Urinary bladder (tissue), 3 donors: ENCODE measurements at regions not wholly inside any gene's neighbourhood (a gene's known extent, or its start where the extent isn't known, plus 50 kb on each side); places are given as distances from the start of the nearest gene placed in this dataset.

Experiments used
- DNase-seq: peaks from one replicate; pipeline ENCODE4 v3.0.0-alpha.2; 2015; ENCODE audit errors: extremely low spot score
- H3K27ac ChIP-seq: one replicate; pipeline ENCODE4 v1.5.1; 2013; ENCODE audit warnings: low read depth, mild to moderate bottlenecking, moderate library complexity
- H3K36me3 ChIP-seq: one replicate; pipeline ENCODE4 v1.6.1; 2013; ENCODE audit warnings: mild to moderate bottlenecking, moderate library complexity; ENCODE audit not compliant: insufficient read depth
- H3K4me1 ChIP-seq: one replicate; pipeline ENCODE4 v1.6.1; 2013; ENCODE audit warnings: mild to moderate bottlenecking, moderate library complexity; ENCODE audit not compliant: insufficient read depth
- H3K4me3 ChIP-seq: one replicate; pipeline ENCODE4 v1.5.1; 2013; ENCODE audit warnings: low read depth, low read length
- WGBS: extraction: QIAGEN DNeasy Blood & Tissue Kit; methylation state at CpG from one replicate; pipeline ENCODE4 v1.1.7; 2013; 5-methylcytosine and 5-hydroxymethylcytosine counted together
- donor health status: healthy with polysubstance abuse.
- donor health status: healthy.

DNA sequence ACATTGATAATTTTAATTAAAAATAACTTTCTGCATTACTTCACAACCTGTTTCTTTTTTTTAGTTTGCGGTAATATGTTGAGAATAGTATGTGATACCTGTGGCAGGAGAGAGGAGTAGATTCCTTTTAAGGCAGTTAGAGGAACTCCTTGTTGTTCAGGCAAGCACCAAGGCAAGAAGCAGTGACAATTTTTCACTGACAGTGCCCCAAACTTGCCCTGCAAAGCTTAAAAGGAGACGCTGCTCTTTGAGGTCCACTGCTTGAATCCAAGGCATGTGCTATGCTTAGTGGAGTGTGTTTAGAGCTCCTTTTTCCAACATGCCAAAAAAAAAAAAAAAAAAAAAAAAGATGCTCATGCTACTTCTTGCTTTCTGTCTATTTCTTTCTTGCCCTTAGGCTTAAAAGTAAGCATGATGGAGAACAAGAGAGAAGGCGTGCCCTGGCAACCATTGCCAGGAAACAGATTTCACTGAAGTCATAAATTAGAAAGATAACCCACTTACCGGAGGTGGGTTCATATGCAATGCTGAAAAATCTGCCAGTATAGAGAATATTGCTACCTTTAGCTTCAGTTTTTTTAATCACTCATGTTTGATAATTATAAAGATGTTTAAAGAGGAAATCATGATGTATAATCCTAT is 58.3 kb upstream of the DYRK2 start:
- Histone ChIP-seq H3K4me3 (no peak overlapping the region), H3K27ac (no peak overlapping the region), H3K36me3 (no peaks in the 10 kb centered on the region), H3K4me1 (no peaks in the 10 kb centered on the region)
- no peak for DNase-seq
- 46% methylated on average over 4 of the region's 4 CpGs for WGBS

DNA sequence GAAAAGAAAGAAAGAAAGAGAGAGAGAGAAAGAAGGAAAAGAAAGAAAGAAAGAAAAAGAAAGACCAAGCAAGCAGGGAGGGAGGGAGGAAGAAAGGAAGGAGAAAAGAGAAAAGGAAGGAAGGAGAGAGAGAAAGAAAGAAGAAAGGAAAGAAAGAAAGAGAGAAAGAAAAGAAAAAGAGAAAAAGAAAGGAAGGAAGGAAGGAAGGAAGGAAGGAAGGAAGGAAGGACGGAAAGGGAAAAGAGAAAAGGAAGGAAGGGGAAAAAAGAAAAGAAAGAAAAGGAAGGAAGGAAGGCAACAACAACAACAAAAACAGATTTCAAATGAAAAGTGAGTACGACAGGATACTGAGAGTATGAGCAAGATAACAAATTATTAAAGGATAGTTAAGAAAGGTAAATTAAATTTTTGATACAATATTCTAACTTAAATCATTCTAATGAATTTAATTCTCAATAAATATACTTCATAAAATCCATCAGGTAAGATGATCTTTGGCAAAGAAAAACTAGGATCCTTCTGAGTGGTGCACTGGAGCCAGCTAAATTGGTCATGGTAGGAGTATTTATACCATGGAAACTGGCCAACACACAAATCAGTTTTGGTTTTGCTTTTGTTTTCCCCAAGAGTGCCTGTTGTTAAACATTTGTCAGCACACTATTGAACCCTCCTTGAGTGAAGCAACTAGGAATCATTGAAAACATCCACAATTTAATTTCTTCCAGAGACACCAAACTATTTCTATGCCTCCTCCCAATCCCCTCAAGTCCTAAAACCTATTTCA is 56.1 kb upstream of the DYRK2 start:
- Histone ChIP-seq H3K27ac (no peak overlapping the region), H3K4me3 (no peak overlapping the region), H3K36me3 (no peaks in the 10 kb centered on the region), H3K4me1 (no peaks in the 10 kb centered on the region)
- DNase-seq, result peak; percentile 11
- WGBS, result 93% methylated on average over 2 of the region's 2 CpGs

GRCh38 chr12:67593041-67593440 is 55.5 kb upstream of the DYRK2 start:
- Histone ChIP-seq H3K4me3 (no peak overlapping the region), H3K4me1 (no peaks in the 10 kb centered on the region), H3K27ac (no peak overlapping the region), H3K36me3 (no peaks in the 10 kb centered on the region)
- DNase-seq, result peak; percentile 75

GRCh38 chr12:67593461-67594330 is 54.8 kb upstream of the DYRK2 start:
- WGBS, result 87% methylated on average over 2 of the region's 2 CpGs
- Histone ChIP-seq H3K27ac (no peak overlapping the region), H3K36me3 (no peaks in the 10 kb centered on the region), H3K4me1 (no peaks in the 10 kb centered on the region), H3K4me3 (no peak overlapping the region)
- DNase-seq, result no peak

DNA sequence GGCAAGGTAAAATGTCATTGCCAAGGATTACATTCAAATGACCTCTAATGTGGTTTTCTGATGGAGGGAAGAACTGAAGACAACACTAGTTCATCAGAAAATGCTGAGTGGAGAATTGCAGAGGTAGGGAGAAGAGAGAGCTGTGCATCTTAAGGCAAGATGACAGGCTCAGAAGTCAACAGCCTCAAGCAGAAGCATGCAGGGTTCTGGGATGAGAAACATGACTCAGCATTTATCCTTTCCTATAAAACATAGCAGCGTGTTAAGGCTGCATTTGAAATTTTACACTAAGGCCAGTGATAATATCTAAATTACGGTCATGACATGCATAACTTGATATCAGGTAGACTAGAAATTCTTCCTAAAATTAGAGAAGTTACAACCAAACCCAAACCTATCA is 53.7 kb upstream of the DYRK2 start:
- no peak overlapping the region for H3K4me3 ChIP-seq
- no peaks in the 10 kb centered on the region for H3K36me3 ChIP-seq
- no peak overlapping the region for H3K27ac ChIP-seq
- WGBS, result 70% methylated on average over 2 of the region's 2 CpGs
- H3K4me1 ChIP-seq, result no peaks in the 10 kb centered on the region
- DNase-seq, result no peak

DNA sequence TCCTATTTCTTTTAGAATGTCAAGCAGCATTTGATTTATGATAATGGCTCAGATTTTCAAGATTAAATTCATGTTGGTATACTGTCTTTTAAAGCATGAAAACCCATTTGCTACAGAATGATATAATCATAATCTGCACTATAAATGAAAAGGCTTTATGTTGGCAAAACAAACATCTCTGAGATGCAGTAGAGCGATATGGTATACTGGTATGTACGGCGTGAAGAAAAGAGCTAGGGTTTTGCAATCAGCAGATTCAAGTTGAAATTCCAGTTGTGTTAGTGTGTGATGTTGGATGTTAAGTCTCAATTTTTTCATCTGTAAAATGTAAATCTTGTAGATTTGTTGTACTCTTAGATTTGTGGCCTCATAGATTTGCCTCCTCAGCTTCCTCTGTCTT is 53.2 kb upstream of the DYRK2 start:
- DNase-seq, result peak; percentile 36
- Histone ChIP-seq H3K27ac (no peak overlapping the region), H3K36me3 (no peaks in the 10 kb centered on the region), H3K4me1 (no peaks in the 10 kb centered on the region), H3K4me3 (no peak overlapping the region)
- 61% methylated on average over 3 of the region's 3 CpGs for WGBS

DNA sequence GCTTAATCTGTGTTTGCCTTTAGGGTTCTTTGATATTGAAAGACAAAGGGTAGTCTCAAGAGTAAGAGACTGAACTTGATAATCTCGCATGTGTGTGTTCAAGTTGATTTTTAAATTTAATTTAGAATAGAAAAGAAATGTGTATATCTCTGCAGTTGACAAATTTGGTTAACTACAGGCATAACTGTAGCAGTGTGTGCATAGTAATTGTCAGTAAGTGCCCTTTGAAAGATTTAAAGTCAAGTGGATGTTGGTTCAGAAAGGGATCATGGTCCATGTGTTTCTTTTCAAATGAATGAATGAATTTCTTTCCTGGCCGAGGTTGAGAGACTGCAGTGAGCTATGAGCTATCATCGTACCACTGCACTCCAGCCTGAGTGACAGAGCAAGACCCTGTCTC is 49.9 kb upstream of the DYRK2 start:
- no peak overlapping the region for H3K27ac ChIP-seq
- H3K4me3 ChIP-seq, result no peak overlapping the region
- 79% methylated on average over 3 of the region's 3 CpGs for WGBS
- no peaks in the 10 kb centered on the region for H3K4me1 ChIP-seq
- DNase-seq, result no peak
- H3K36me3 ChIP-seq, result no peaks in the 10 kb centered on the region
